Hepatocyte (in vitro differentiated cells): ENCODE measurements at regions not wholly inside any gene's neighbourhood (a gene's known extent, or its start where the extent isn't known, plus 50 kb on each side); places are given as distances from the start of the nearest gene placed in this dataset.
"Not testable (repeated sequence)": the region's sequence is repeated elsewhere in the genome, so short reads cannot be mapped to it uniquely, and the experiment has no call there.

ENCODE experiments used
- DNase-seq: peaks from one replicate; pipeline ENCODE4 v3.0.0-alpha.2; 2016; ENCODE audit warnings: low spot score
- H2AFZ ChIP-seq: fragments of 200-600 bp; sonication (generic); 2 replicates; pipeline ENCODE4 v1.6.0; 2016; ENCODE audit warnings: antibody characterized with exemption, mild to moderate bottlenecking
- H3K27ac ChIP-seq: fragments of 200-600 bp; sonication (generic); 2 replicates; pipeline ENCODE4 v1.5.1; 2016; ENCODE audit warnings: mild to moderate bottlenecking
- H3K27me3 ChIP-seq: fragments of 200-600 bp; sonication (generic); 2 replicates; pipeline ENCODE4 v1.6.1; 2016
- H3K36me3 ChIP-seq: fragments of 200-600 bp; sonication (generic); replicated peaks from 2 replicates; pipeline ENCODE4 v1.5.1; 2016; ENCODE audit warnings: low read depth; ENCODE audit not compliant: insufficient read depth
- H3K4me1 ChIP-seq: fragments of 200-600 bp; sonication (generic); 2 replicates; pipeline ENCODE4 v1.5.1; 2016; ENCODE audit warnings: mild to moderate bottlenecking, moderate library complexity; ENCODE audit not compliant: insufficient read depth
- H3K4me2 ChIP-seq: fragments of 200-600 bp; sonication (generic); 2 replicates; pipeline ENCODE4 v1.6.0; 2016
- H3K4me3 ChIP-seq: fragments of 200-600 bp; sonication (generic); 2 replicates; pipeline ENCODE4 v1.5.1; 2016; ENCODE audit warnings: mild to moderate bottlenecking
- H3K79me2 ChIP-seq: fragments of 200-600 bp; sonication (generic); 2 replicates; pipeline ENCODE4 v1.6.0; 2017; ENCODE audit warnings: mild to moderate bottlenecking
- H3K9me2 ChIP-seq: fragments of 200-600 bp; sonication (generic); replicated peaks from 2 replicates; pipeline ENCODE4 v1.6.0; 2017; ENCODE audit warnings: mild to moderate bottlenecking; ENCODE audit not compliant: insufficient read depth
- H3K9me3 ChIP-seq: fragments of 200-600 bp; sonication (generic); 2 replicates; pipeline ENCODE4 v1.5.1; 2016; ENCODE audit warnings: low read depth, mild to moderate bottlenecking
- H4K20me1 ChIP-seq: fragments of 200-600 bp; sonication (generic); 2 replicates; pipeline ENCODE4 v1.6.0; 2016; ENCODE audit warnings: mild to moderate bottlenecking; ENCODE audit not compliant: insufficient read depth, poor library complexity, severe bottlenecking
- CTCF ChIP-seq: fragments of 200-600 bp; sonication (generic); IDR thresholded peaks from 2 replicates; pipeline ENCODE4 v1.5.1; 2016; ENCODE audit warnings: antibody characterized with exemption, mild to moderate bottlenecking; ENCODE audit not compliant: poor library complexity
- EZH2 ChIP-seq: fragments of 200-600 bp; sonication (generic); IDR thresholded peaks from 2 replicates; pipeline ENCODE4 v1.6.1; 2016; ENCODE audit warnings: antibody characterized with exemption, mild to moderate bottlenecking, borderline replicate concordance
- EZH2phosphoT487 ChIP-seq: fragments of 200-600 bp; sonication (generic); IDR thresholded peaks from one replicate; pipeline ENCODE4 v1.6.1; 2018; ENCODE audit warnings: antibody characterized with exemption, mild to moderate bottlenecking, low read depth, moderate library complexity; ENCODE audit not compliant: unreplicated experiment, severe bottlenecking
- WGBS: methylation state at CpG from one replicate; pipeline ENCODE4 v1.1.6; 2016; ENCODE audit warnings: low lambda C conversion rate; ENCODE audit errors: missing lambda C conversion rate; 5-methylcytosine and 5-hydroxymethylcytosine counted together

GRCh38 chr2:34229998-34230397 lies 630.9 kb upstream of the FAM98A start:
- Histone ChIP-seq H3K27me3 (no peaks in the 10 kb centered on the region), H3K9me3 (no peaks in the 10 kb centered on the region), H4K20me1 (no peaks in the 10 kb centered on the region), H3K27ac (no peak overlapping the region), H3K4me1 (no peaks in the 10 kb centered on the region), H3K4me2 (no peak overlapping the region), H3K79me2 (no peaks in the 10 kb centered on the region), H3K4me3 (no peak overlapping the region), H2AFZ (no peak overlapping the region), H3K36me3 (no peaks in the 10 kb centered on the region), H3K9me2 (no peaks in the 10 kb centered on the region)
- TF ChIP-seq CTCF (no peak), EZH2phosphoT487 (no peak), EZH2 (no peak)
- no peak for DNase-seq
- WGBS, result 48% methylated on average over 1 of the region's 1 CpG

- no peak overlapping the region for H2AFZ ChIP-seq
Measured at GRCh38 chr2:34215174-34215573, 616.1 kb upstream of the FAM98A start.

GRCh38 chr2:34210382-34210781 lies 611.3 kb upstream of the FAM98A start:
- not testable (repeated sequence) for H3K4me3 ChIP-seq, DNase-seq, H3K27ac ChIP-seq, H3K4me1 ChIP-seq, H3K79me2 ChIP-seq, H3K9me3 ChIP-seq, H3K36me3 ChIP-seq, H3K9me2 ChIP-seq, H3K27me3 ChIP-seq, H4K20me1 ChIP-seq, H2AFZ ChIP-seq, H3K4me2 ChIP-seq
- 93% methylated on average over 8 of the region's 8 CpGs for WGBS

More at GRCh38 chr2:34215174-34215573, 616.1 kb upstream of the FAM98A start:
- no peaks in the 10 kb centered on the region for H3K9me3 ChIP-seq
- no peaks in the 10 kb centered on the region for H3K27me3 ChIP-seq
- H3K4me1 ChIP-seq, result no peaks in the 10 kb centered on the region
- no peak for DNase-seq
- H3K79me2 ChIP-seq, result no peaks in the 10 kb centered on the region
- 90% methylated on average over 4 of the region's 4 CpGs for WGBS
- no peaks in the 10 kb centered on the region for H4K20me1 ChIP-seq
- H3K36me3 ChIP-seq, result no peaks in the 10 kb centered on the region
- TF ChIP-seq CTCF, result no peak
- TF ChIP-seq EZH2, result no peak
- no peak for TF ChIP-seq EZH2phosphoT487
- no peak overlapping the region for H3K4me2 ChIP-seq
- H3K27ac ChIP-seq, result no peak overlapping the region
- no peak overlapping the region for H3K4me3 ChIP-seq
- H3K9me2 ChIP-seq, result no peaks in the 10 kb centered on the region

- DNase-seq, result no peak
- Histone ChIP-seq H3K9me3 (peaks cover 3% of the 10 kb centered on the region), H3K27ac (no peak overlapping the region), H3K4me2 (no peak overlapping the region), H3K4me1 (no peaks in the 10 kb centered on the region), H3K36me3 (no peaks in the 10 kb centered on the region), H3K27me3 (no peaks in the 10 kb centered on the region), H3K4me3 (no peak overlapping the region), H2AFZ (no peak overlapping the region), H4K20me1 (no peaks in the 10 kb centered on the region), H3K79me2 (no peaks in the 10 kb centered on the region), H3K9me2 (no peaks in the 10 kb centered on the region)
- 98% methylated on average over 1 of the region's 1 CpG for WGBS
- TF ChIP-seq EZH2phosphoT487 (no peak), CTCF (no peak), EZH2 (no peak)
Measured at GRCh38 chr2:34204560-34204959, 605.5 kb upstream of the FAM98A start.
